Heart left ventricle (tissue), 13 donors: ENCODE measurements at regions not wholly inside any gene's neighbourhood (a gene's known extent, or its start where the extent isn't known, plus 50 kb on each side); places are given as distances from the start of the nearest gene placed in this dataset.

Experiments used
- CTCF ChIP-seq, 12 donors: fragments of 200-600 bp; sonication (generic) in 4 of 12; IDR thresholded peaks; one replicate each; pipeline versions ENCODE4 v1.5.0 to v1.8.0; 2018 to 2022; ENCODE audit warnings: antibody characterized with exemption in 12 of 12, mild to moderate bottlenecking in 5 of 12
- POLR2A ChIP-seq, 2 donors: fragments of 450-650 bp; IDR thresholded peaks; one replicate each; pipeline ENCODE4 v1.6.1; 2017; ENCODE audit warnings: antibody characterized with exemption in 2 of 2, mild to moderate bottlenecking in 2 of 2, moderate library complexity in 2 of 2
- donor health status: ischemic (EF 13 %, LVEDD 7.1; RV severe dilation, severe dysfunction).
- donor health status: DM: no; HTN: yes; CAD: no.
- donor health status: DM: no; HTN: no; CAD: no.
- donor health status: ischemic (EF 25% LVEDD 6.9; RV normal size, moderate dysfunction).
- donor health status: ischemic (EF 25% LVEDD 5.7; RV mildly dilated, moderate dysfunction).
- donor health status: ischemic (EF 35%, LVEDD 5.7; RV mildly dilated, moderate dysfunction).
- donor health status: nonischemic (EF 11% LVEDD 7.7; RV severe dilation, severe dysfunction).
- donor health status: DM: yes; HTN: yes; CAD: no.
- donor health status: PGD.
- donor health status: ischemic (EF 29% LVEDD 5.4; RV normal size, mild dysfunction).
- donor health status: nonischemic (EF 23%, LVEDD 6.1; RV moderate dilation, normal function).

GRCh38 chr9:26574256-26574655, 318.3 kb downstream of the CAAP1 start:
- no peak for TF ChIP-seq CTCF (IDR thresholded peaks at IDR 0.05)
- TF ChIP-seq POLR2A (IDR thresholded peaks at IDR 0.05): no peak
